Large intestine (tissue), 3 donors: ENCODE measurements at regions not wholly inside any gene's neighbourhood (a gene's known extent, or its start where the extent isn't known, plus 50 kb on each side); places are given as distances from the start of the nearest gene placed in this dataset.

Source experiments
- DNase-seq, 2 donors: peaks; one replicate each; pipeline versions ENCODE4 v3.0.0 to v3.0.0-alpha.2; 2013
- H3K27ac ChIP-seq: one replicate; pipeline ENCODE4 v1.5.1; 2013; ENCODE audit warnings: low read length
- H3K27me3 ChIP-seq: 2 replicates; pipeline ENCODE4 v1.6.1; 2013; ENCODE audit warnings: low read length; ENCODE audit not compliant: control insufficient read depth, insufficient read depth
- H3K36me3 ChIP-seq: 2 replicates; pipeline ENCODE4 v1.6.1; 2013; ENCODE audit warnings: low read length; ENCODE audit not compliant: control insufficient read depth, insufficient read depth
- H3K4me1 ChIP-seq: one replicate; pipeline ENCODE4 v1.6.1; 2013; ENCODE audit warnings: low read length; ENCODE audit not compliant: control insufficient read depth, insufficient read depth
- H3K4me3 ChIP-seq: one replicate; pipeline ENCODE4 v1.5.1; 2013; ENCODE audit warnings: low read length
- H3K9me3 ChIP-seq: one replicate; pipeline ENCODE4 v1.6.1; 2013; ENCODE audit warnings: mild to moderate bottlenecking, low read depth, low read length, moderate library complexity; ENCODE audit not compliant: control insufficient read depth
- WGBS: methylation state at CpG from one replicate; pipeline ENCODE4 v1.1.5; 2013; ENCODE audit warnings: low lambda C conversion rate; ENCODE audit not compliant: insufficient coverage; 5-methylcytosine and 5-hydroxymethylcytosine counted together

DNA sequence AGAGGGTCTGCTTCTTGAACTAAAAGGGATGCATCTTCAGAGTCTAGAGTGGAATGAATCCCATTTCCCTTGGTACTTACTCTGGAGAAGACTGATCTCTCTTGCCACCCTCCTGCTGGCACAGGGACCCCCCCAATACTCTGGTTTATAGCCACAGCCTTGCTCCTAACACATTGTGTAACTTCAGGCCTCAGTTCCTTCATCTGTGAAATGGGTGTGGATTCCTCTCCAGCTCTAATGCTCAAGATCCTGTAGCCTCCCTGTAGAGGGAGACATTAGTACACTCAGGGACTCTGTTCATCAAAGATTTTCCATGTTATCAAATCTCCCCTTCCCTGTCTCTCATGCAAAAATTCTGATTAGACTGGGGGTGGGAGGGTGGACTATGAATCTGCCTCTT is 315.7 kb upstream of the MOCS1 start:
- Histone ChIP-seq H3K27me3 (peaks cover 14% of the 10 kb centered on the region), H3K4me1 (peaks cover 7% of the 10 kb centered on the region), H3K9me3 (no peaks in the 10 kb centered on the region), H3K27ac (no peak overlapping the region), H3K36me3 (no peaks in the 10 kb centered on the region), H3K4me3 (no peak overlapping the region)
- DNase-seq, result no peak

DNA sequence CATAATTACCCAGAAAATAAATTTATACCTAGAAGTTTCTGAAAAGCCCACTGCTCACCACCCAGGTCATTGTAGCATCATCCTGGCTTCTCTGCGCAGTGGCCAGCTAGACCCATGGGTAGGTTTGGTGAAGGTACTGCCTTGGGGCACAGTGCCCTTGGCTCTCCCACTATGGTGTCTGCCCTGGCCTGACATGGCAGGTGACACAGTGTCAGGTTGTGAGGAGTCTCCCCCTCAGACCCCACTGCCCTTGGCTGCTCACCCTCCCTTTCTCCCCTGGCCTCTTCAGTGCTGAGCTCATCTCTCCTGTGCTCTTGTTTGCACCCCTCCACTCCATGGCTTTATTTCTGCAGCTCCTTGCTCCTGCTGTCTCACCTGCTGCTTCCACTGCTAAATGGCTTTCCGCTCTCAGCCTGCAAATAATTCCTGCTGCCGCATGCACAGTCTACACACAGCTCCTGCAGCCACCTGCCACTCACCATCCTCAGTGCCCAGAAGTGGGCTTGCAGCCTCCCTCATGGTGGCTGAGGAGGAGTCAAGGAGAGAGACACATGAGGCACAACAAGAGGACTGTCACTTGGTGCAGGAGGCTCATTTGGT is 313.4 kb upstream of the MOCS1 start:
- Histone ChIP-seq H3K27me3 (peaks cover 14% of the 10 kb centered on the region), H3K9me3 (no peaks in the 10 kb centered on the region), H3K36me3 (no peaks in the 10 kb centered on the region), H3K4me1 (no peaks in the 10 kb centered on the region), H3K27ac (no peak overlapping the region), H3K4me3 (no peak overlapping the region)
- no CpG with 5 or more reads among the region's 3 CpGs for WGBS
- no peak for DNase-seq

DNA sequence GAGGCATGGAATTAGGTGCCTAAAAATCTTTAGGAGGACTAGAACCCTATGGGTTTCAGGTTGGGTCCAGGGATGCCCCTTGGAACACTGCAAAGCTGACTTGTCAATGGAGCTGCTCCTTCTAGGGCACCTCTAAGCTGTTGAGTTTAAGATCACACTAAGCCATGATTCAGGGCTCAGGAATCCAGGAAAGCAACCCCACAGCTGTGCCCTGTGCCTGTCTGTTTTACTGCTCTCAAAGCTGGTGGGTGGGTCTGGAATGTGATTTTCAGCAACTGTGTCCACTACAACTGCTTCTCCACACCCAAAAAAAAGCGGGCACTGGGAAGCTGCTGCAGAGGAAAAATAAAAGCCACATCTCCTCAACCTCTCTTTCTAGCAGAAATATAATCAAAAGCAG is 310.4 kb upstream of the MOCS1 start:
- Histone ChIP-seq H3K36me3 (no peaks in the 10 kb centered on the region), H3K27ac (no peak overlapping the region), H3K9me3 (no peaks in the 10 kb centered on the region), H3K4me3 (no peak overlapping the region), H3K4me1 (no peaks in the 10 kb centered on the region), H3K27me3 (peaks cover 5% of the 10 kb centered on the region)
- WGBS, result no CpG with 5 or more reads among the region's 1 CpG
- no peak for DNase-seq

DNA sequence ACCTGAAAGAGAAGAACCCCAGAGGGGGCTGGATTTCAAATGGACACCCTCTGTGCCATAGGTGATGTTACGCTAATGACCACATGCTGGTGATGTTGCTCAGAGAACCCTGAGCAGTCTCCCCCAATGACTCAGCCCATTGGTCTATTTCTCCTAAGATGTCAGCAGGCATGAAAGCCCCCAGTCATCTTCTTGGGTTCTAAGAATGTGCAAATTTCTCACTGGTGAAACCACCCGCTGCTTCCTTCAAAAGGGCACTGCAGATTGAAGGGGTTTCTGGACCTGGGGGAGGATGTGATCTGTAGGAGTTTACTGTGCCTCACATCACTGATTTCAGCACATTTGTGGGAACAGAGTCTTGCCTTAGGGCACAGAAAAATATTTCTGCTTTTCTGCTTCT is 298.4 kb upstream of the MOCS1 start:
- Histone ChIP-seq H3K4me1 (no peaks in the 10 kb centered on the region), H3K27ac (no peak overlapping the region), H3K36me3 (no peaks in the 10 kb centered on the region), H3K4me3 (no peak overlapping the region), H3K9me3 (no peaks in the 10 kb centered on the region), H3K27me3 (no peaks in the 10 kb centered on the region)
- DNase-seq, result no peak
- no CpG with 5 or more reads among the region's 2 CpGs for WGBS

DNA sequence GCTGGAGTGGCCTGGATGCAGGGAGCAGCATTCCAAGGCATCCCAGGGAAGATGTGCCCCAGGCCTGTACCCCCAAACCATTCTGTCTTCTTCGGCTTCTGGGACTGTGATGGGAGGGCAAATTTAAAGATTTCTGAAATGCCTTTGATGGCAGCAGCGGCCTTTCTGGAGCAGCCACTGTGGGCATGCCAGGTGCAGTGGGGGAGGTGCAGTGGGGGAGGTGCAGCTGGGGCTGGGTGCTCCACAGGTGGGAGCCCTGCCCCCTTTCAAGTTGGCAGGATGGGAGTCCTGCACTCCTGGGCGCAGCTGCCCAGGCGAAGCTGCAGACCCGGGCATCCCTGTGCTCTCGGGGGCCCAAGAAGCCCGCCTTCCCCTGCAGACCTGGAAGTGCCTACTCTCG is 293.5 kb upstream of the MOCS1 start:
- Histone ChIP-seq H3K27me3 (no peaks in the 10 kb centered on the region), H3K36me3 (no peaks in the 10 kb centered on the region), H3K9me3 (no peaks in the 10 kb centered on the region), H3K27ac (no peak overlapping the region), H3K4me3 (no peak overlapping the region), H3K4me1 (no peaks in the 10 kb centered on the region)
- no peak for DNase-seq
- WGBS, result no CpG with 5 or more reads among the region's 8 CpGs

DNA sequence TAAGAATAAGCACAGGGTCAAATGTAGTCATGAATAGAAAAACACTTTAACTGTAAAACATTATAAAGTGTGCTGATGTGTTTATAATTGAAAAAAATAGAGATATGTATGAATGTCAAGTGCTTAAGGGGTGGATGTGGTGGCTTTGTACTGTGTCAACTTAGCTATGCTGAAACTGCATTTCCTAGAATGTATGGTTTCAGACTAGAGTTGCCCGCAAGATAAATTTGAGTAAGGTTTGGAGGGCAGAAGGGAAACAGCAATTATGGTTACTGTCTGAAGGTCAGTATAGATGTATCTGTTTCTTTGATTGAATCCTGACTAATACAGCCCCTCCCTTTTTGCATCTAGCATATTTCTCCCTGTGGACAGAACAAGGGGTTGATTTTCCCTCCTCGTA is 288.1 kb upstream of the MOCS1 start:
- no peaks in the 10 kb centered on the region for H3K36me3 ChIP-seq
- H3K4me1 ChIP-seq, result no peaks in the 10 kb centered on the region
- H3K9me3 ChIP-seq, result no peaks in the 10 kb centered on the region
- H3K27ac ChIP-seq, result no peak overlapping the region
- DNase-seq, result no peak
- no CpG with 5 or more reads among the region's 2 CpGs for WGBS
- H3K27me3 ChIP-seq, result peaks cover 4% of the 10 kb centered on the region
- H3K4me3 ChIP-seq, result no peak overlapping the region

DNA sequence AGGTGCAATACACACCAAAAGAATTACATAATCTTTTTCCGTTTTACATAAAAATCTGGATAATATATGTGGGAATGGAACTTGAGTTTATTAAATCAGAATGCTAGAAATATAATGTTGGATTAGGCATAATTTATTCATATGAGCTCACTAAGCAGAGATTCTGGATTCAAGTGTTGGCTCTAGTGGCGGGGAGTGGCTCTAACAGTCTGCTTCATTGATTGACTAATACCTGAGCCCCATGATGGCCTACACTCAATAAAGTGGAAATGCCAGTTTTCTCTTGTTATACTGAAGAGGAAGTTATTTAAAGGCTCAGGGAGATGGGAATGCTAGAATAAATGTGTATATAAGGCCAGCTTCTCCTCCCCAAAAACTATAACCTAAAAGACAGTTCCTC is 285.5 kb upstream of the MOCS1 start:
- H3K36me3 ChIP-seq, result no peaks in the 10 kb centered on the region
- no CpG with 5 or more reads among the region's 2 CpGs for WGBS
- DNase-seq, result no peak
- H3K4me1 ChIP-seq, result no peaks in the 10 kb centered on the region
- H3K27me3 ChIP-seq, result peaks cover 4% of the 10 kb centered on the region
- H3K27ac ChIP-seq, result no peak overlapping the region
- H3K4me3 ChIP-seq, result no peak overlapping the region
- no peaks in the 10 kb centered on the region for H3K9me3 ChIP-seq

DNA sequence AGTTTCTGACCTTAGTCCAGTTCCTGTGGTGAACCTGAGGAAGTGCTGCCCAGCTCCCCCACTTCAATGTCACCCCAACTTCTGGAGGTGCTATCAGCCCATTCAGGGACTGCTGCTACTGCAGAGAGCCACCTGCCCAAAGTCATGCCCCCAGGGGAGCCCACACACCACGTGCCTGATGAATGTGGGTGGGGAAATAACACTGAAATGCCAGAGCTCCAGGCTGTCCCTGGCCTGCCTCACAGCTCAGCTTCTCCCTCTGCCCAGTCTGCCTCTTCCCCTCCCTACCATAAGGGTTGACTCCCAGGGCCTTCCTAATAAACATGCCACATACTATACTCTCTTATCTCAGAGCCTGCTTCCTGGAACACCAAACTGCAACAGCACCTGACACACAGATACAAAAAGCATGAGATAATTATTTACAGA is 276.4 kb upstream of the MOCS1 start:
- peak; percentile 35 to 68 for DNase-seq
- H3K27ac ChIP-seq, result peak overlapping the region; percentile 46
- WGBS, result no CpG with 5 or more reads among the region's 1 CpG
- no peaks in the 10 kb centered on the region for H3K9me3 ChIP-seq
- H3K4me3 ChIP-seq, result no peak overlapping the region
- peaks cover 10% of the 10 kb centered on the region for H3K4me1 ChIP-seq
- peaks cover 7% of the 10 kb centered on the region for H3K27me3 ChIP-seq
- H3K36me3 ChIP-seq, result no peaks in the 10 kb centered on the region

DNA sequence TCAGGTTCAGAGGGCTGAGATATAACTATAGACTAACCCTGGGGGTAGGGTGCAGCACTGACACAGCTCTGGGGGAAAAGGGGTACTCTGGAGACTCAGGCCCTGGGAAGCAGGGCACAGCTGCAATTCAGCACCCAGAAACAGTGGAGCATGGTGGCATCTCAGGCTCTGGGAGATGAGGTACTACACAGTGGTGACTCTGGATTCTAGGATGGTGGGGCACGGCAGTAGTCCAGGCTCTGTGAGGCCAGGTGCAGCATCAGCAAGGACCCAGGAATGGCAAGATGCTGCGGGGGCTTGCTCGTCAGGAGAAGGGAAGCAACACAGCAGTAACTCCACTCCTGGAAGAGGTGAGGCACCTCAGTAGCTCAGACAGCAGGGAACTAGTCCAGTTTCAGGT is 271.5 kb upstream of the MOCS1 start:
- Histone ChIP-seq H3K4me1 (peaks cover 6% of the 10 kb centered on the region), H3K36me3 (no peaks in the 10 kb centered on the region), H3K4me3 (no peak overlapping the region), H3K27me3 (peaks cover 7% of the 10 kb centered on the region), H3K27ac (no peak overlapping the region), H3K9me3 (peaks cover 4% of the 10 kb centered on the region)
- DNase-seq, result no peak
- no CpG with 5 or more reads among the region's 3 CpGs for WGBS

DNA sequence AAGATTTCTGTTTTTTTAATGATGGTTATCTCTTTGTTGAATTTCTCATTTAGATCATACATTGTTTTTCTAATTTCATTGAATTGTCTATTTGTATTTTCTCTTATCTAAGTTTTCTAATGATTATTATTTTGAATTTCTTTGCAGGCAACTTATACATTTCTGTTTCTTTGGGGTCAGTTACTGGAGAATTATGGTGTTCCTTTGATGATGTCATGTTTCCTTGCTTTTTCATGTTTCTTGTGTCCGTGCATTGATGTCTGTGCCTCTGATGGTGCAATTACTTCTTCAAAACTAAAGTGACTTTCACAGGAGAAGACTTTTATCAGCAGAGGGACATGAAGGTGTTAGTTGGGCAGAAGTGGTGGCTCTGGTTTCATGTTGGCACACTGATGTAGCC is 270.7 kb upstream of the MOCS1 start:
- Histone ChIP-seq H3K27me3 (peaks cover 7% of the 10 kb centered on the region), H3K36me3 (no peaks in the 10 kb centered on the region), H3K9me3 (peaks cover 4% of the 10 kb centered on the region), H3K4me3 (no peak overlapping the region), H3K27ac (no peak overlapping the region), H3K4me1 (no peaks in the 10 kb centered on the region)
- DNase-seq, result no peak
- no CpG with 5 or more reads among the region's 1 CpG for WGBS

DNA sequence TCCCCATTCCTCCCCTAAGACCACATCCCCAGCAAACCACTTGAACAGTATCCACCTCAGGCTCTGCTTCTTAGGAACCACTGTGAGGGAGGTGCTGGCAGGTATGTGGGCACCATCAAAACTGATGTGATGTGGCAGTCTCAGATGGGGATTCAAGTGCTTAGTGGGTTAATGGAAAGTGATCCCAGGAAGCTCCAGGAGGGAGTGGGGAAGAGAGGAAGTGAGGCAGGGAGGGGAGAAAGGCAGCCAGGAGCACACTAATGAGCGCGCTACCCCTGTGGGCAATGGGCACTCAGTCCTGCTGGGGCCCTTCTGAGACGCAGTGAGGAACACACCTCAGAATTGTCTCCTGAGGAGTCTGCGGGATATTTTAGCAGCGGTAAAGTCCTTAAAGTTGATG is 263.1 kb upstream of the MOCS1 start:
- Histone ChIP-seq H3K4me1 (no peaks in the 10 kb centered on the region), H3K27ac (no peak overlapping the region), H3K9me3 (no peaks in the 10 kb centered on the region), H3K36me3 (no peaks in the 10 kb centered on the region), H3K4me3 (no peak overlapping the region), H3K27me3 (no peaks in the 10 kb centered on the region)
- WGBS, result 100% methylated on average over 2 of the region's 5 CpGs
- DNase-seq, result no peak
